Activated CD4-positive, alpha-beta T cell treated with anti-CD3 and anti-CD28 coated beads, Interleukin-10, Interleukin-2, amounts not matched to agents 100 ng/mL and 50 ng/mL, durations not matched to agents 16 hours and 8 hours (primary cell): ENCODE measurements at regions not wholly inside any gene's neighbourhood (a gene's known extent, or its start where the extent isn't known, plus 50 kb on each side); places are given as distances from the start of the nearest gene placed in this dataset.
"Not testable (repeated sequence)": the region's sequence is repeated elsewhere in the genome, so short reads cannot be mapped to it uniquely, and the experiment has no call there.

ENCODE experiments used
- DNase-seq: peaks from one replicate; pipeline ENCODE4 v3.0.0-alpha.2; 2020

- DNase-seq, result no peak
Observed at GRCh38 chr13:99693351-99693750, 192.1 kb downstream of the TM9SF2 start.

DNA sequence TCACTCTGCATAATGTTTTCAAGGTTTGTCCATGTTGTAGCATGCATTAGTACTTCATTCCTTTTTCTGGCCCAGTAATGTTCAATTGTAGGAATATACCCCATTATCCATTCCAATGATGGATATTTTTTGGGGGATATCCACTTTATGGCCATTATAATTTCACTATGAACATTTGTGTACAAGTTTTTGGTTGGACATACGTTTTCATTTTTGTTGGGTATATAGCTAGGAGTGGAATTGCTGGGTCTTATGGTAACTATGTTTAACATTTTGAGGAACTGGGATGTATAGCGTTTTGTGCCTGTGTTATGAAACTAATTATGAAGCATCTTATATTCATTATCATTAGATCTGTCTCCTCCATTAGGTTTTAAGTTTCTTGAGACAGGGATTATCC is 191.6 kb downstream of the TM9SF2 start:
- no peak for DNase-seq

DNA sequence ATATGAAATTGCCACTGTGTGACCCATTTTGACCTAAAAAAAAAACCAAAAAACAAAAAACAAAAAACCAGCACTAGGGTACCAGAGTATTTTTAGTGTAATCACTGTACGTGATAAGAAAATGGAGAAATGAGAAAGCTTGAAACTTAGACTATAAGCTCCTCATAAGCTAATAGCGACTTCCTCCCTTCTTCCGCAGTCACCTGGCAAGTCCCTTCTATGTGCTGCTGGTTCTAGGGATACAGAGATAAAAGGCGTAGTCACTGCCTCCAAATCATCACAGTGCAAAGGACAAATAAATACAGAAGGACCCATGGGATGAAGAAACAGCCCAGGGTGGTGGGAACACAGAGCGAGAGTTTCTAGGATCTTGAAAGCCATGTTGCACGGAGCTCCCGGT is 190.3 kb downstream of the TM9SF2 start:
- no peak for DNase-seq

GRCh38 chr13:99690426-99691174 is 189.3 kb downstream of the TM9SF2 start:
- no peak for DNase-seq

- no peak for DNase-seq
Observed at GRCh38 chr13:99689955-99690354, 188.7 kb downstream of the TM9SF2 start.

DNA sequence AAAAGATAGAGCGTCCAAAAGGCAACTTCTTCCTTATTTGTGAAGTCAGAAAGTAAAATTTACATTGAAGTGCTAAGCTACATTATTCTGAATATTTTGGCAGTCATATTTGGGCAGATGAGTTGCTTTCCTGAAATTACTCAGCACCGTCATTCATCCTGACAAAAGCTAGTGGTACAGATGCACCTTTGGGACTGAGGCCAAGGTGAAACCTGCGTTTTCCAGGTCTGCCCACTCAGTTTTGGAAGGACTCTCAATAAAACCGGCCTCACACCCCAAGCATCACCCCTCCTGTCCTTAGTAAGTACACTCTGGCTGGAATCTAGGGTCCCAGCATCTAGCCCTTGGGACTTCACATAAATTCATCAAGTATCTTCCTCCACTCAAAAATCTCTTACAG is 187.5 kb downstream of the TM9SF2 start:
- DNase-seq, result peak; percentile 5

GRCh38 chr13:99687723-99688397 is 186.6 kb downstream of the TM9SF2 start:
- DNase-seq, result no peak

DNA sequence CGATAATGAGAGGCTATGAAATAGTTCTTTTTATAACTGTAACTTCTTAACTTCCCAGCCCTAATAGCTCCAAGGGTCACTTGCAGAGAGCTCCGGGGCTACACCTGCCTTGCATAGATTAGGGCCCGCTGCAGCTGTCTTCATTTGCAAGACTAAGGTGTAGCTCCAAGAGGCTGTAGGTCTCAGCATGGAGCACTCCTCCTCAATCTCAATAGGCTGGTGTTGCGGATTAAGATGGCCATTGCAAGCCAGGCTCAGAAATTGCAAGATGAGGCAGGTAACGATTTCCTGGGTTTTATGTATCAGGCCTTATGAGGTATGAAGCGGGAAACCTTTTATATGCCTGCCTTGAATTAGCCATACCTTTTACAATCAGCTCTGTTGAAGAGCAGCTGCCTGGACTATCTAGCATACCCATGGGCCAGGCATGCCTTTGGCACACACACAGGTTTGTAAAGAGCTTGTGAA is 185.7 kb downstream of the TM9SF2 start:
- no peak for DNase-seq

GRCh38 chr13:99686157-99686572 is 184.9 kb downstream of the TM9SF2 start:
- DNase-seq, result no peak

GRCh38 chr13:99681695-99682094 is 180.4 kb downstream of the TM9SF2 start:
- DNase-seq, result no peak

DNA sequence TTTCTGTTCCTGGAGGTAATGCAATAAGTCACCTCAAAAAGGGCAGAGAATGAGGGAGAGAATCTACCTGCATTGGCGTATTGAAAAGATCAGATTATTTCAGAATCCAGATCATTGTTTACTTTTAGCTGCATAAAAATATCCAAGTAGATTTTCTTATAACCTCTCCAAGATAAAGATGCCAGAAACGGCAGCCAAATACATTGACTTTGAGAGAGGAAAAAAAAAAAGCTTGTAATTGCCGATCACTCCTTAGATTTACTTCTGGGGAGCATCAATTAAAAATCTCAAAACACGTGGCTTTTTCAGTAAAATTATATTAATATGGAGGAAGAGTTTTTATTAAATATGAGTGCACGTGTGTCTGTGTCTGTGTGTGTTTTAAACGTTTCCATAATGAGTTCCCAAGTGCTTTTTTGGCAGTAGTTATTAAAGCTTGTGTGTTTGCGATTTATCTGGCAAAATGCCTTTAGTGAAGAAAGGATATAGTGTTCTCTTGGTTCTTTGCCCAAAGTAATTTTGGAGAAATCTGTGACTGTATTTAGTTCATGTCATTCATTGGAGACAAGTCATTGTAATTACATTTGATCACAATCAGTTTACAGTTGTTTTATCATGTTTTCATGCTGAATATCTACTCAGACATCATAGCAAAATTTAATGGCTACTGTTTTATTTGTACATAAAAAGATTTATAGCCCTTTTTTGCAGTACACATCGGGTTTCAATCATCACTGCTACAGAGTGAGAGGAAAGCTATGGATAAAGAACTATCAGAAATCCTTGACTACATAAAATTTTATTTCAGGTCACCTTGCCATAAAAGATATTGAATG is 176.1 kb downstream of the TM9SF2 start:
- no peak for DNase-seq

GRCh38 chr13:99671746-99672145 is 170.5 kb downstream of the TM9SF2 start:
- no peak for DNase-seq

DNA sequence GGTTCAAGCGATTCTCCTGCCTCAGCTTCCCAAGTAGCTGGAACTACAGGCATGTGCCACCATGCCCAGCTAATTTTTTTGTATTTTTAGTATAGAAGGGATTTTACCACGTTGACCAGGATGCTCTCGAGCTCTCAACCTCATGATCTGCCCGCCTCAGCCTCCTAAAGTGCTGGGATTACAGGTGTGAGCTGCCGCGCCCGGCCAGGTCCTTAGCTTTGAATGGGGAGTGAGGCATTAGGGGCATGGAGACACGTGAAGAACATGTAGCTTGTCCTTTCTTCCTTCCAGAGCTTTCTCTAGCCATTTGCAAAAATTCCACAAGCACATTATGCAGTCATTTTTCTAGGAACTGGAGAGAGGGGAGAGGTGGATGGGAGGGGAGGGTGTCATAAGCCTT is 167.8 kb downstream of the TM9SF2 start:
- DNase-seq, result not testable (repeated sequence)

GRCh38 chr13:99666146-99666805 is 165.0 kb downstream of the TM9SF2 start:
- no peak for DNase-seq

- no peak for DNase-seq
Observed at GRCh38 chr13:99665711-99666110, 164.4 kb downstream of the TM9SF2 start.

GRCh38 chr13:99663908-99664307 is 162.6 kb downstream of the TM9SF2 start:
- DNase-seq, result no peak

DNA sequence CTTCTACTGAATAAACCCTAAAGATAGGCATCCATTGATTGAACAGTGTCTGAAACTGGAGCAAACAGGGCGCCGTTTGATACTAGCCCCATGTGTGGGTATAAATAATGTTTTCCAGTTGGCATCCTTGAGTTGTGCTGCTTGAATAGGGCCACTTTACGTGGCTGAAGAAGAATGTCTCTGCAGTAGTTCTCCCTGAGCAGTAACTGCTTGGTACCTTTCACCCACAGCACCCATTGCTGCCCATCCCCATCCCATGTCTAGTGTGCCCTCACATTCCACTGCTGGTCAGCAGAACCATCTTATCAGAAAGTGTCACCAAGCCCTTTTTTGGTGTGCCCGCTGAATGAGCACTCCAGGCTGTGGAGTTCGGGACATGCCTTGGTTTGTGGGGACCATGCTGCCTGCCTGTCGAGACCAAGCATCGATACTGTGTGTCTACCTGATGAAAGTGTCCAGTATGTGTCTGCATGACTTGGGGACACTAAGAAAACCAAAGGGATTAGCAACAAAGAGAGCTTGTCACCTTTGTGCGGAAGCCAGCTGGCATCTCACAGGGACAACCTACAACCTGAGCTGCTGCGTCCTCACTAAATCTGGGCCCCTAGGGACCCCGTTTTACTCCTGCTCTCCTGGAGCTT is 162.0 kb downstream of the TM9SF2 start:
- no peak for DNase-seq

DNA sequence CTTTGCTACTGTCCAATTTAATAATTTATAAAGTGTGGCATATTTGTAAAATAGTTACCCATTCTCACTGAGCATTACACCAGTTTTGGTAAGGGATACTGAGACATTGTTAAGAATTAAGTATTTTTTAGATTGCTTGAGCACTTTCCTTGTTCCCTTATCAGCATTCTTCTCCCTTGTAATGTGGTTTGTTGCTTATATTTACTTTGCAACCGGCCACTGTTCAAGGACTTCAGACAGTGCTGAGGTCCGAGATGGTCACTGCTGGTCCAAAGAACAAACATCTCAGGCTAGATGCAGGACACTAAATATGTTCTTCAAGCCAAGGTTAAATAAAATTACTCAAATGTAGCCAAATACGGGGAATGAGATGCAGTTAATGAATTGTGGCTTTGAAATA is 161.4 kb downstream of the TM9SF2 start:
- no peak for DNase-seq

DNA sequence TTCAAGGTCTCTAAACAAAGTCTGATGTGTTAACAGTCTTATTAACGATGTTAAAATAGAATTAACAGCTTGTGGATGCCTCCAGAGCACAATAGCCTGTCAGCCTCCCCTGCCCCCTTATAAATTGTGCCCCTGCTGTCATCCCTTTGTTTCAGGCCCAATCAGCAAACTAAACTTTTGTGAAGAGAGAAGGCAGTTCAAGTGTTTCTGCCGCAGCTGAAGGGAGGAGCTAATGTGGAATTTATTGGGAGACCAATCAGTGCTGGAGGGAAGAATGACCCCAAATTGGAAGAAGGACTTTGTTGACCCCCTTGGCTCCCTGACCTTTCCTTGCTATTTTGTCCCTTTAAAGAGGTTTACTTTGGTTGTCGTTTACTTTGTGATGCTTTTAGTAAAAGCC is 160.5 kb downstream of the TM9SF2 start:
- DNase-seq, result no peak

DNA sequence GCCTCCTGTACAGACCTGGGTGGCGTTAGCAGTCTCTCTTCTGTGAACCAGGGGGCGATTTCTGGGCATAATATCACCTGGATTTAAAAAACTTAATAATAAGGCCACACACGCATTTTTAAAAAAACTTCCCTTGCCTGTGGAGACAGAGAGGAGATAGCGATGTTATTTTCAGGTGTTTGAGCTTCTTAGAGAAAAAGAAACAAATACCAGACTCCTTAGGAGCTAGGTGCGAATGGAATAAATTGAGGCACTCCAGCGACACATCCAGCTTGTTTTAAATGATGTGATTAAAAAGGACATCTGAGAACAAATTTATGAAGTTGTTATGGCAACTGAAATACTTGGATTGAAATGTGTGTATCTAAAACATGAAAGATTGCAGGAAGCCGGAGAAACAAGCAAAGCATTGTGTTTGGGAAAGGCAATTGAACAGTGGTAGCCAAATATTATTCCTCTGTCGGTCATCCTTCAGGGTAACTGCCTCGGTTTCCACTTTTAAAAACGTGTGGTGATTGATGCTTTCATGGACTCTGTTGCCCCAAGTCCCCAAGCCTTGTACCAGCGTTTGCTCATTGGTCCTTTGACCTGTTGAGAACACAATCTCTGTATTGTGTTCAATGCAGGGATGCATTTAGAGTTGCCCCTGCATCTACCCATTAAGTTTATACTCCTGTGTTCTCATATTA is 158.7 kb downstream of the TM9SF2 start:
- DNase-seq, result no peak

DNA sequence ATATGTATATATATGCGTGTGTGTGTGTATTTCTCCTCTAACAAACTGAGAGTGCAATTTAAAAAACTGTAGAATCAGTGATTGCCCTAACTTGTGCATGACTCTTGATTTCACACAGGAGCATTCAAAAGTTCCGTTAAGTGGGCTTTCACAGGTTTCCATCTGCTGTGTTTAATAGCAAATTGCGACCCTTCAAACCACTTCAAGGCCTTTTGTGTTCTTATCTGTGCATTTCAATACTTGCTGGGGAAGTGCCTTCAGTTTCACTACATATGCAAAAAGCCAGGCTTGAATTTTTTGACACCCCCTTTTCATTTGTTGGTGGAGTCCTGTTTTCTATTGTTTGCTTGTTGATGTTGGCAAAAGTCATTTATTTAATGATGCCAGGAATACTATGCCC is 158.0 kb downstream of the TM9SF2 start:
- DNase-seq, result no peak
